B cell (primary cell): ENCODE measurements at regions not wholly inside any gene's neighbourhood (a gene's known extent, or its start where the extent isn't known, plus 50 kb on each side); places are given as distances from the start of the nearest gene placed in this dataset.
A peak's percentile ranks its signal among the peaks of the same experiment; 100 is the strongest.

Source experiments
- ATAC-seq: fragments of 200-7000 bp; cut with Tn5 transposase; one replicate; pipeline ENCODE4 v1.10.0; 2021; ENCODE audit warnings: low read depth, mild to moderate bottlenecking, moderate number of reproducible peaks, moderate library complexity
- CTCF ChIA-PET: fragments of 350-600 bp; sonication (Branson Sonifier 250); formaldehyde crosslinking; loops from one replicate; lab custom pipeline; 2021; ENCODE audit warnings: antibody characterized with exemption, inconsistent platforms; lab: Charles Lee
- POLR2A ChIA-PET: fragments of 350-600 bp; sonication (Branson Sonifier 250); formaldehyde crosslinking; loops from one replicate; lab custom pipeline; 2021; ENCODE audit warnings: antibody characterized with exemption; lab: Charles Lee
- DNase-seq: peaks from one replicate; pipeline ENCODE4 v3.0.0; 2013
- H2AFZ ChIP-seq: 2 replicates; pipeline ENCODE4 v1.6.1; 2012; ENCODE audit warnings: mild to moderate bottlenecking, low read depth, low read length; ENCODE audit not compliant: insufficient read depth, poor library complexity, severe bottlenecking
- H3K27ac ChIP-seq, 2 donors: 1 replicate in 1 of 2; 2 replicates in 1 of 2; pipeline ENCODE4 v1.5.1; 2012 to 2013; ENCODE audit warnings: low read length in 2 of 2, mild to moderate bottlenecking in 2 of 2, moderate library complexity in 1 of 2
- H3K27me3 ChIP-seq, 4 experiments: fragments of 200-600 bp in 1 of 4; sonication (generic) in 1 of 4; replicated peaks in 1 of 4; 1 replicate in 2 of 4; 2 replicates in 2 of 4; pipeline versions ENCODE4 v1.6.1 to v1.7.0; 2013 to 2016; ENCODE audit warnings: low read length in 3 of 4, mild to moderate bottlenecking in 2 of 4, mixed read lengths in 1 of 4, moderate library complexity in 1 of 4; ENCODE audit not compliant: insufficient read depth in 4 of 4, control insufficient read depth in 3 of 4; ENCODE audit errors: control extremely low read depth in 1 of 4
- H3K36me3 ChIP-seq, 2 experiments: replicated peaks in 1 of 2; 1 replicate in 1 of 2; 2 replicates in 1 of 2; pipeline versions ENCODE4 v1.6.1 to v1.7.1; 2013; ENCODE audit warnings: low read length in 1 of 2; ENCODE audit not compliant: insufficient read depth in 2 of 2, control insufficient read depth in 1 of 2; ENCODE audit errors: control extremely low read depth in 1 of 2, extremely low read depth in 1 of 2
- H3K4me1 ChIP-seq, 2 donors: fragments of 200-600 bp in 1 of 2; sonication (generic) in 1 of 2; 1 replicate in 1 of 2; 2 replicates in 1 of 2; pipeline versions ENCODE4 v1.5.1 to v1.6.1; 2013 to 2017; ENCODE audit warnings: low read length in 2 of 2; ENCODE audit not compliant: control insufficient read depth in 2 of 2, insufficient read depth in 2 of 2
- H3K4me2 ChIP-seq: replicated peaks from 2 replicates; pipeline ENCODE3; 2012; ENCODE audit warnings: mild to moderate bottlenecking, low read depth, low read length; ENCODE audit not compliant: poor library complexity, severe bottlenecking
- H3K4me3 ChIP-seq, 5 experiments: fragments of 200-600 bp in 1 of 5; sonication (generic) in 1 of 5; 1 replicate in 3 of 5; 2 replicates in 2 of 5; pipeline versions ENCODE4 v1.5.1 to v1.7.0; 2011 to 2016; ENCODE audit warnings: low read length in 4 of 5, mild to moderate bottlenecking in 4 of 5, low read depth in 2 of 5, control low read depth in 1 of 5, moderate library complexity in 1 of 5; ENCODE audit not compliant: insufficient read depth in 1 of 5; ENCODE audit errors: control extremely low read depth in 1 of 5, extremely low read depth in 1 of 5
- H3K79me2 ChIP-seq: fragments of 200-600 bp; sonication (generic); one replicate; pipeline ENCODE4 v1.6.0; 2016; ENCODE audit warnings: low read length; ENCODE audit not compliant: control insufficient read depth, insufficient read depth
- H3K9ac ChIP-seq: fragments of 200-600 bp; sonication (generic); 2 replicates; pipeline ENCODE4 v1.6.1; 2017; ENCODE audit warnings: mild to moderate bottlenecking, low read length, moderate library complexity
- H3K9me3 ChIP-seq, 3 donors: one replicate each; pipeline versions ENCODE4 v1.6.1 to v1.7.1; 2013; ENCODE audit warnings: low read length in 2 of 3; ENCODE audit not compliant: control insufficient read depth in 2 of 3, insufficient read depth in 1 of 3; ENCODE audit errors: control extremely low read depth in 1 of 3
- H4K20me1 ChIP-seq: 2 replicates; pipeline ENCODE4 v1.6.0; 2012; ENCODE audit warnings: mild to moderate bottlenecking, low read length; ENCODE audit not compliant: insufficient read depth, control insufficient read depth, poor library complexity, severe bottlenecking
- H3K27ac Mint-ChIP-seq: one replicate; pipeline ENCODE4 v1.8.0; 2021; ENCODE audit warnings: mixed read lengths
- H3K27me3 Mint-ChIP-seq: one replicate; pipeline ENCODE4 v1.8.0; 2021; ENCODE audit warnings: mixed read lengths
- H3K4me1 Mint-ChIP-seq: one replicate; pipeline ENCODE4 v1.8.0; 2021; ENCODE audit warnings: mixed read lengths
- H3K4me3 Mint-ChIP-seq: one replicate; pipeline ENCODE4 v1.8.0; 2021; ENCODE audit warnings: mixed read lengths
- H3K9me3 Mint-ChIP-seq: one replicate; pipeline ENCODE4 v1.8.0; 2022; ENCODE audit warnings: mixed read lengths; ENCODE audit not compliant: insufficient read depth
- EZH2 ChIP-seq: IDR thresholded peaks from 2 replicates; pipeline ENCODE4 v1.6.1; 2012; ENCODE audit warnings: borderline replicate concordance, low read depth, mild to moderate bottlenecking, moderate library complexity, low read length; ENCODE audit not compliant: insufficient read depth, poor library complexity, severe bottlenecking
- WGBS: methylation state at CpG from one replicate; pipeline ENCODE4 v1.1.5; 2013; ENCODE audit warnings: missing lambda C conversion rate; ENCODE audit not compliant: insufficient coverage; 5-methylcytosine and 5-hydroxymethylcytosine counted together
- intact Hi-C: fragments of 100-400 bp; cut with micrococcal nuclease; formaldehyde crosslinking; loops from one replicate; pipeline ENCODE4 v1.10.0; 2022
- TF ChIP-seq, protein P1 (sequence below): fragments of 200-600 bp; IDR thresholded peaks from one replicate; pipeline ENCODE4 v1.8.0; 2022; ENCODE audit warnings: antibody characterized with exemption, mild to moderate bottlenecking

DNA sequence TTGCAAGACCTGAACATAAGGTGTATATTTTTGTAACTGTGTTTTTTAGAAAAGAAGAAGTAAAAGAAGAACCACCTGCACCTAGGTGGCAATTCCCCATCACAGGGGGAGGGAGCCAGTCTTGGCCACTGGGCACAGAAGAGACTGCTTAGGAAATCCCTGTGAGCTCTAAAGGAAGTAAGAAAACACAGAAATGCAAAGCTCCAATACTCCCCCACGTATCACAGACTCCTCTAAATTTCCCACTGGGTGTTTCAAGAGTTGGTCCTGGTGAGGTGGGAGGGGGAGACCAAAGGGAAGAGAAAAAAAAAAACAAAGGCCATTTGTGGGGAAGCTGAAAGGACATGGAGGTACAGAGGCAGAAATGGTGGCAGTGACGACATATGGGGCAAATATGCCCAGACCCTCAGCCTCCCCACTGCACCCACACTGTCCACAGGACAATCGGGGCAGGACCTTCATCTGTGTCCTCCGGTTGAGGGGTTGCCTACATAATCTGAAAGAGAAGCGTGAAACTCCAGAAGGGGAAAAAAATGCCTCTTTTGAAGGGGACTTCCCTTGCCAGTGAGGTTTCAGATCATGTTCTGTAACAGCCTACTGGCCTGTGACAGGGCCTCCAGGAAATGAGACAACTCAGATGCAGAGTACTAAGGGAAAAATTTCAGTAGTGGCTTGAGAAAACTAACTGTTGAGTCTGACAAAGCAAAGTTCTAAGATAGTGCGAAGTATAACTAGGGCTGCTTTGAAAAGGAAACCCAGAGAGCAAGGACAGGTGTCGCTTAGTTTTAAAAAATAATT is 226.2 kb upstream of the MARCKS start:
- H3K27ac Mint-ChIP-seq, result peak overlapping the region; percentile 96
- peak overlapping the region; percentile 81 for H3K9ac ChIP-seq
- ChIA-PET CTCF (interaction anchor here (0.7 to 8.2 kb wide), 5 partner anchors 12 to 228 kb away, joined by 3 to 39 read pairs (median 4); no protein-coding TSS in a partner anchor), POLR2A (interaction anchor here (0.6 to 1.0 kb wide), 5 partner anchors 10 to 228 kb away, joined by 3 to 10 read pairs (median 5); no protein-coding TSS in a partner anchor)
- DNase-seq, result peak; percentile 92
- no peak overlapping the region for H2AFZ ChIP-seq
- H3K27me3 ChIP-seq, result no peaks in the 10 kb centered on the region
- peaks cover 90 to 92% of the 10 kb centered on the region in 2 donors for H3K4me1 ChIP-seq
- ATAC-seq, result peak; percentile 70
- peak overlapping the region; percentile 89 for H3K4me3 Mint-ChIP-seq
- no peaks in the 10 kb centered on the region for H3K9me3 ChIP-seq
- H3K9me3 Mint-ChIP-seq, result no peaks in the 10 kb centered on the region
- H3K4me1 Mint-ChIP-seq, result peaks cover 81% of the 10 kb centered on the region
- H3K36me3 ChIP-seq, result no peaks in the 10 kb centered on the region
- peak overlapping the region; percentile 98 to 100 for H3K27ac ChIP-seq
- intact Hi-C loops, result loop anchor here (1.0 to 5.0 kb wide), 5 partner anchors 16 to 324 kb away; no protein-coding TSS in a partner anchor
- 0% methylated on average over 2 of the region's 7 CpGs for WGBS
- peaks cover 4% of the 10 kb centered on the region for H3K79me2 ChIP-seq
- H3K4me2 ChIP-seq, result peak overlapping the region; percentile 87
- H3K4me3 ChIP-seq, result peak overlapping the region; percentile 36 to 69 (median 52)
- TF ChIP-seq, protein P1, sequence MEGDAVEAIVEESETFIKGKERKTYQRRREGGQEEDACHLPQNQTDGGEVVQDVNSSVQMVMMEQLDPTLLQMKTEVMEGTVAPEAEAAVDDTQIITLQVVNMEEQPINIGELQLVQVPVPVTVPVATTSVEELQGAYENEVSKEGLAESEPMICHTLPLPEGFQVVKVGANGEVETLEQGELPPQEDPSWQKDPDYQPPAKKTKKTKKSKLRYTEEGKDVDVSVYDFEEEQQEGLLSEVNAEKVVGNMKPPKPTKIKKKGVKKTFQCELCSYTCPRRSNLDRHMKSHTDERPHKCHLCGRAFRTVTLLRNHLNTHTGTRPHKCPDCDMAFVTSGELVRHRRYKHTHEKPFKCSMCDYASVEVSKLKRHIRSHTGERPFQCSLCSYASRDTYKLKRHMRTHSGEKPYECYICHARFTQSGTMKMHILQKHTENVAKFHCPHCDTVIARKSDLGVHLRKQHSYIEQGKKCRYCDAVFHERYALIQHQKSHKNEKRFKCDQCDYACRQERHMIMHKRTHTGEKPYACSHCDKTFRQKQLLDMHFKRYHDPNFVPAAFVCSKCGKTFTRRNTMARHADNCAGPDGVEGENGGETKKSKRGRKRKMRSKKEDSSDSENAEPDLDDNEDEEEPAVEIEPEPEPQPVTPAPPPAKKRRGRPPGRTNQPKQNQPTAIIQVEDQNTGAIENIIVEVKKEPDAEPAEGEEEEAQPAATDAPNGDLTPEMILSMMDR, result no peak
- TF ChIP-seq EZH2, result no peak
- no peaks in the 10 kb centered on the region for H3K27me3 Mint-ChIP-seq
- H4K20me1 ChIP-seq, result no peaks in the 10 kb centered on the region

- H2AFZ ChIP-seq, result no peak overlapping the region
- DNase-seq (no peak), ATAC-seq (no peak)
- intact Hi-C loops, result loop anchor here (1.0 to 5.0 kb wide), 5 partner anchors 15 to 324 kb away; no protein-coding TSS in a partner anchor
- peak overlapping the region; percentile 96 for H3K27ac Mint-ChIP-seq
- H3K27me3 Mint-ChIP-seq, result no peaks in the 10 kb centered on the region
- no peaks in the 10 kb centered on the region for H3K36me3 ChIP-seq
- H3K4me1 Mint-ChIP-seq, result peaks cover 81% of the 10 kb centered on the region
- peaks cover 4% of the 10 kb centered on the region for H3K79me2 ChIP-seq
- ChIA-PET CTCF (interaction anchor here (1.0 to 8.2 kb wide), 4 partner anchors 113 to 227 kb away, joined by 3 to 39 read pairs (median 4); no protein-coding TSS in a partner anchor), POLR2A (interaction anchor here (0.6 to 1.4 kb wide), 2 partner anchors 16 to 144 kb away, joined by 4 to 10 read pairs; no protein-coding TSS in a partner anchor)
- peak overlapping the region in 1 of 5 experiments; percentile 69 for H3K4me3 ChIP-seq
- H3K9me3 ChIP-seq, result no peaks in the 10 kb centered on the region
- no peaks in the 10 kb centered on the region for H3K27me3 ChIP-seq
- H4K20me1 ChIP-seq, result no peaks in the 10 kb centered on the region
- 59% methylated on average over 2 of the region's 3 CpGs for WGBS
- peaks cover 89 to 93% of the 10 kb centered on the region in 2 donors for H3K4me1 ChIP-seq
- no peaks in the 10 kb centered on the region for H3K9me3 Mint-ChIP-seq
- H3K27ac ChIP-seq, result peak overlapping the region; percentile 98 to 100
- TF ChIP-seq, protein P1, result no peak
- TF ChIP-seq EZH2, result no peak
- peak overlapping the region; percentile 89 for H3K4me3 Mint-ChIP-seq
- peak overlapping the region; percentile 87 for H3K4me2 ChIP-seq
- H3K9ac ChIP-seq, result peak overlapping the region; percentile 81
Observed at GRCh38 chr6:113631666-113632065, 225.5 kb upstream of the MARCKS start.
